ENCODE measurements at regions not wholly inside any gene's neighbourhood (a gene's known extent, or its start where the extent isn't known, plus 50 kb on each side); places are given as distances from the start of the nearest gene placed in this dataset.

- TF ChIP-seq CTCF (conservative IDR thresholded peaks at IDR 0.05 in 1 of 2, IDR thresholded peaks at IDR 0.05 in 1 of 2; ENCODE audit: extremely low read depth in 1 of 2, insufficient read depth in 1 of 2, low read depth in 1 of 2, low read length in 2 of 2), result no peak
- TF ChIP-seq EZH2 (IDR thresholded peaks at IDR 0.05; ENCODE audit: borderline replicate concordance, low read length), result no peak
Observed at GRCh38 chr11:116509551-116509950, 263.2 kb downstream of the BUD13 start.

All from mammary epithelial cell (primary cell).